GM21515 (cell line): ENCODE measurements at regions not wholly inside any gene's neighbourhood (a gene's known extent, or its start where the extent isn't known, plus 50 kb on each side); places are given as distances from the start of the nearest gene placed in this dataset.
"Not testable (repeated sequence)": the region's sequence is repeated elsewhere in the genome, so short reads cannot be mapped to it uniquely, and the experiment has no call there.

Experiments used
- ATAC-seq: cut with Tn5 transposase; IDR thresholded peaks from one replicate; pipeline ENCODE4 v1.9.1; 2021; ENCODE audit not compliant: unreplicated experiment

- not testable (repeated sequence) for ATAC-seq
These were observed 953.9 kb downstream of the TMEM121 start for GRCh38 chr14:106480287-106480686.

GRCh38 chr14:106482213-106482612 lies 955.8 kb downstream of the TMEM121 start:
- ATAC-seq = not testable (repeated sequence)

- ATAC-seq = no peak
These were observed 961.2 kb downstream of the TMEM121 start for GRCh38 chr14:106487600-106487999.

- ATAC-seq = no peak
These were observed 961.9 kb downstream of the TMEM121 start for GRCh38 chr14:106488291-106488690.

DNA sequence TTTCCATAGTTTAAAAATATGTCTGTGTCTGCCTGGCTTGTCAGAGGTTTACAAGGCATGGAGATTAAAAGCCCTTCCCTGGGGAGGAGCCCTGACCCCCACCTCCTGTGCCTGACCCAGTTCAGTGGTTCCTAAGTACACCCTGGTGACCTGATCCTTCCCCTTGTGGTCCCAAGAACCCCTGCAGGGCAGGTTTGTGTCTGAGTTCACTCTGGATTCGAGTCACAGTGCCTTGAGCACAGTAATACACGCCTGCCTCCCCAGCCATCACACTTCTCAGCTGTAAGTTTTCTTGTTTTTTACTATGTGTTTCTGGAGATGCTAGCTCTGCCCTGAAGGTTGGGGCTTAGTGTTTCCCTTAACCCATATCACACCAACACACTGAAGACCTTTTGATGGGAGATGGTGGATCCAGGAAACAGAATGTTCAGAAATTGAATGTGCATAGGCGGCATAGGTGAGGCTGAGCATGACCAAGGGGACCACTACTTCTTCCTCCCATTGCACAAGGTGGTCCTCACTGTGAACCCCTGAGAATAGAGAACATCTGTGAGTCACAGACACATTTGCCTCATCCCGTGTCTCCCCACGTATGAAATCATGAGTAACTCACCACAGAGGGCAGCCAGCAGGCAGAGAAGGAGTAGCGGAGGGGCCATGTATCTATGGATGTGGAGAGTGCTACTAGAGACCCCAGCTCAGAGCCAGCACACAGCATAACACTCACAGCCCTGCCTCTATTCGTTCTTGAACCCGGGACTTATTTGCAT lies 962.9 kb downstream of the TMEM121 start:
- ATAC-seq = no peak

DNA sequence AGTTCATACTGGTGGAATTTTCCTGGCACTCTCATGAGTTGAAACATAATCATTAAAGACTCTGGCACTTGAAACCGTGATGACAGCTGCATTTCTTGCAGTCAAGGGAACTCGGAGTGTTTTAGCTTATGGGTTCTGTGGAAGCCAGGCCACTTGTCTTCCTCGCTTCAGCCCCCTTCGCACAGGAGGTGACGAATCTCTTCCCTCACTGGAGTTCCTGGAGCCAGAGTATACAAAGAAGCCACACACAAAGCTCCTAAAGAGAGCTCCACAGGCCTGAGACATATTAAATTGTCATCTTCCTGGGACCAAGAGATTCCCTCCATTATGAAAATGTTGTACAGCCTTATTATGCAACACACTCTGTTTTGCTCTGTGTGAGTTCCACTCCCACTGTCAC lies 964.1 kb downstream of the TMEM121 start:
- no peak for ATAC-seq

- no peak for ATAC-seq
These were observed 965.5 kb downstream of the TMEM121 start for GRCh38 chr14:106491851-106492250.

DNA sequence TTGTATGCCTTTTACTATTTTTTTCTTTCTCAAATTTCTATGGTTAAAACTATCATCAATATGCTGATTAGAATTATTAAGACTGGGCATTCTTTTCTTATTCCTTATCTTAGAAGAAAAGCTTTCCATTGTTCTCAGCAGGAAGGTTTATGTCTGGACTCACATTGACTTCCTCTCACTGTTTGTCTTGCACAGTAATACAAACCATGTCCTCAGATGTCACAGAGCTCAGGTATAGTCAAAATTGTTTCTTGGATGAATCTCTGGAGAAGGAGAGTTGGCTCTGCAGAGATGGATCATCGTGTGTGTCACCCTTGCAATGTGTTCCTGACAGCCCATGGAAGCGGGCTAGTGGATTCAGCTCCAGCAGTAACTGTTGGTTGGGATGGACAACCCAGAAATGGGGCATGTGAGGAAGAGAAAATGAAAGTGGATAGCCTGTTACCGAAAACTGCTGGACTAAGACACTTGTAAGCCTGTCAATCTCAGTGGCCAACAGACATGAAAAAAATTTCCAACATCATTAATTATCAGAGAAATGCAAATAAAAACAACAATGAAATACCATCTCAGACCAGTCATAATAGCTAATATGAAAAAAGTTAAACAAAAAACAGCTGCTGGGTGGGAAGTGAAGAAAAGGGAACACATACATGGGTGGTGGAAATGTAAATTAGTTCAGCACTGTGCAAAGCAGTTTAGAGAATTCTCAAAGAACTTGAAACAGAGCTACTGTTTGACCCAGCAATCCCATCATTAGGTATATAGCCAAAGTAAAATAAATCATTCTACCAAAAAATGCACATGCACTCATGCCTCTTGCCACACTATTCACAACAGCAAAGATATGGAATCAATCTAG lies 967.8 kb downstream of the TMEM121 start:
- ATAC-seq = no peak

DNA sequence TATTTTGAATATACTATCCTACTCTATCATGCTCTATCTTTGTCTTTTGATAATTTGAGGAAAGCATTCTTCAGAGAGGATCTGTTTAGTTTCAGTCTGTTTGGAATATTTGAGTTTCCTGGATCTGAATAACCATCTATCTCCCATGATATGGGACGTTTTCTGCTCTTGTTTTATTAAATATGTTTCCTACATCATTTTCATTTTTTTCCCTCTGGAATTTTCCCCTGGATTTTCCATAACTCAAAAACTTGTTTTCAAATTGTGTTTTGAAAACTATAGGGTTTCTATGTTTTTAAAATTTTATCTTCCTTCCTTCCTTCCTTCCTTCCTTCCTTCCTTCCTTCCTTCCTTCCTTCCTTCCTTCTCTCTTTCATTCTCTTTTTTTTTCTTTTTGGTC lies 974.2 kb downstream of the TMEM121 start:
- no peak for ATAC-seq

- no peak for ATAC-seq
These were observed 975.5 kb downstream of the TMEM121 start for GRCh38 chr14:106501898-106502297.

DNA sequence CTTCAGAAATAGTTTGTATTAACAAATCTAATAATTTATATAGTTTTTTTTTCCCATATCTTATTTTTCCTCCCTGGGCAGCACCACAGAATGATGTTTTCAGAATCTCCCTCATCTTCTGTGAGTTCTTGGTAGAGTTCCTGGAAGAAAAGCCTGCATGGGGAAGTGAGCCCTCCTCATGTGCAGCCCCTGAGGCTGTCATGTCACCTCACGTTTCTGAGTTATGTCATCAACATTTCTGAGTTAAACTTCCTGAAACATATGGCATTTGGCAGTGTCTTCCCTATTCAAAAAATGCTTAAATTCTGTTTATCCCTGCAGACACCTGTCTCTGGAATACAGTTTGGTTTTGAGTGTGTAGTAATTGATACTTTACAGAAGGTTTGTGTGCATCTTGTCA lies 979.0 kb downstream of the TMEM121 start:
- no peak for ATAC-seq

GRCh38 chr14:106506881-106507305 lies 980.5 kb downstream of the TMEM121 start:
- no peak for ATAC-seq

GRCh38 chr14:106507354-106507753 lies 981.0 kb downstream of the TMEM121 start:
- no peak for ATAC-seq

GRCh38 chr14:106508216-106508615 lies 981.8 kb downstream of the TMEM121 start:
- ATAC-seq = no peak

DNA sequence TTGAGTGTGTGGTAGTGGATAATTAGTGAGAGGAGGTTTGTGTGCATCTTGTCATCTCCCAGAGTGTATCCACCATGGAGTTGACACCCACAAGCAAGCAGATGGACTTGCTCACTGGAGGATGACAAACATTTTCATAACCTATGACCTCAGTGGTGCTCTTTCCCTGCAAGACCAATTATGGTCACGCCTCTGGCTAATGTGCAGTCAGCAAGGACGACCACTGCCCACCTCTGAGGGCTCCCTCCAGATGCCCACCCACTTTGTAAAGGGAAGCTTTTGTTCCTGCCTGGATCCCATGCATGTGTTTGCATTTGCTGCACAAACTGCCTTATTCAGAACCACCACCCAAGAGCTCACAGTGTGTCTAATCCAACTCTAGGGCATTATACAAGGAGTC lies 982.8 kb downstream of the TMEM121 start:
- no peak for ATAC-seq

DNA sequence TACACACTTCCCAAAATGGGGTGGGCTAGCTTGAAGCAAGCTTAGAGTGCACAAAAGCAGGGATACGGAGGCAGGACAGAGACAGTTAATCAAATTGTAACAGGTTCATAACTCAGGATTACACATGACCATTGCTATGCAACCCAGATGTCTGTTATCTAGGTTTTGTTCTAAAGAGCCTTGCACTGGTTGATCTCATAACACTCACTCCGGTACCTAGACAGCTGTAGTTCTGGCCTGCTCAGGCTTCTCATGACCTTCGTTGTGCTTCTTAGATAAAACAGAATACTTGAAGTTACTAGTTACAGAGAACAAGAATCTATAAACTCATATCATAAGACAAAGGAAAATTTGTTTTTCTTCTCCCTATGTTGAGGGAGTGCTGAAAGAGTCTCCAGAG lies 983.4 kb downstream of the TMEM121 start:
- ATAC-seq = no peak

DNA sequence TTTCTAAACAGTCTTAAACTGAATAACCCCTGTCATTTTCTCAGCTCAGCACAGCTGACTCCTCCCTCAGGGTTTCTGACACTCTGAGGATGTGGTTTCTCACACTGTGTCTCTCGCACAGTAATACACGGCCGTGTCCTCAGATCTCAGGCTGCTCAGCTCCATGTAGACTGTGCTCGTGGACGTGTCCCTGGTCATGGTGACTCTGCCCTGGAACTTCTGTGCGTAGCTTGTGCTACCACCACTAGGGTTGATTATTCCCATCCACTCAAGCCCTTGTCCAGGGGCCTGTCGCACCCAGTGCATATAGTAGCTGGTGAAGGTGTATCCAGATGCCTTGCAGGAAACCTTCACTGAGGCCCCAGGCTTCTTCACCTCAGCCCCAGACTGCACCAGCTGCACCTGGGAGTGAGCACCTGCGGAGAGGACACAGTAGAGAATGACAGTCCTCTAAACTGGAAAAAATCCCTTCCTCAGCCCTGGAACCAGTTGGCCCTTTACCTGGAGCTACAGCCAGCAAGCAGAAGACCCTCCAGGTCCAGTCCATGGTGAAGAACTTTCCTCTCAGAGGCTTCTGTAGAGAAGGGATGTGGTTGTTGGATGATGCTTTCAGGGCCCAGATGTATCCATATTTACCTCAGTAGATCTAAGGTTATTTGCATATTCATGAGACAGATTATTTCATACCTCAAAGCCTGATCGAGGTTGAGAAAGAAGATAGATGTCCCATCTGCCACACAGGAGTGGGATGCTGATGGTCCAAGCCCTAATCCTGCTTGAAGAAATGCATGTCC lies 984.8 kb downstream of the TMEM121 start:
- no peak for ATAC-seq

- no peak for ATAC-seq
These were observed 985.4 kb downstream of the TMEM121 start for GRCh38 chr14:106511800-106512198.

DNA sequence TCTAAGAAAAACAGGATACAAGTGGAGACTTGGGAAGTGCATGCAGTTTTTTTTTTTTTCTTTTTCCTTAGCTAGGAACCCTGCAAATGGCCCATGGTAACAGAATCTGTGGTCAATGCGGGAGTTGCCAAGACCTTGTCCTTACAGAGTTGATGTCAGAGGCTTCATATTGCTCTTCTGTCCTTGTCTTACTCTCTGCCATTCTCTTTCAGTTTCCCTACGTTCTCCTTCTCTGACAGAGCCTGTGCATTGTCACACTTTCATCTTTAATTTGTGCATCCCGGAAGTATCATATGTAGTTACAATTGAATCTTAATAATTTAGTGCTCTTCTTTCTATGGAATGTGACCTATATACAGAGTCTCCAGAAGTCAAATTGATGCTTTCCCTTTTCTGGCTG lies 986.9 kb downstream of the TMEM121 start:
- no peak for ATAC-seq

DNA sequence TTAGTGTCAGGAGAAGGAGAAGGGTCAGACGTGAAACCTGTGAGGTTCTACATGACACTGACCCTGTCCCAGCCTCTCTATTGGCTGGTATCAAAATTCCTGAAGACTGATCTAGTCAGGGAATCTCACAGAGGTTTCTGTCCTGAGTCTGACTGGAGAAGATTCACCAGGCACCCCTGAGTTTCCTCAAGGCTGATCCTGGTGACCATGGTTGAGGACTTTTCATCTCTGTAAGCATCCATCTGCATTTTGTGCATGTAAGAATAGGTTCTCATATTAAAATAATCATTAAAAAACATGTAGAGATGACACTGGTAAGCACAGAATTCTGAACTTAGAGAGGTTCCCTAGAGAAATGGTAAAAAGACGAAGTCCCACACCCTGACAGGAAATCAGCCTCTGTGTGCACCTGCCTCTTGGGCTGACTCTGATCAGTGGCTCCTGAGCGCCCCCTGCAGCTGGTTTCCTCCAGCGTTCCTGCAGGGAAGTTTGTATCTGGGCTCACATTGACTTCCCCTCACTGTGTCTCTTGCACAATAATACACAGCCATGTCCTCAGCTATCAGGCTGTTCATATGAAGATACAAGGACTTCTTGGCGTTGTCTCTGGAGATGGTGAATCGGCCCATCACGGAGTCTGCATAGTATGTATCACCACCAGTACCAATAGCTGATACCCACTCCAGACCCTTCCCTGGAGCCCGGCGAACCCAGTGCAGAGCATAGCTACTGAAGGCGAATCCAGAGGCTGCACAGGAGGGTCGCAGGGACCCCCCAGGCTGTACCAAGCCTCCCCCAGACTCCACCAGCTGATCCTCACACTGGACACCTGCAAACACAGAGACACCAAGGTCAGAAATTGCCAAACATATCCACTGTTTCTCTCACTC lies 991.9 kb downstream of the TMEM121 start:
- ATAC-seq = no peak
